Type B pancreatic cell (in vitro differentiated cells): ENCODE measurements at regions not wholly inside any gene's neighbourhood (a gene's known extent, or its start where the extent isn't known, plus 50 kb on each side); places are given as distances from the start of the nearest gene placed in this dataset.
"Not testable (repeated sequence)": the region's sequence is repeated elsewhere in the genome, so short reads cannot be mapped to it uniquely, and the experiment has no call there.

Experiments used
- DNase-seq: peaks from one replicate; pipeline ENCODE4 v3.0.0; 2021; ENCODE audit warnings: mixed read lengths; ENCODE audit not compliant: unreplicated experiment; ENCODE audit errors: extremely low spot score
- H3K27ac Mint-ChIP-seq: 2 replicates; pipeline ENCODE4 v1.8.0; 2021; ENCODE audit warnings: mild to moderate bottlenecking, mixed read lengths
- H3K27me3 Mint-ChIP-seq: 2 replicates; pipeline ENCODE4 v1.8.0; 2021; ENCODE audit warnings: mixed read lengths
- H3K36me3 Mint-ChIP-seq: 2 replicates; pipeline ENCODE4 v1.8.0; 2021; ENCODE audit warnings: mixed read lengths
- H3K4me1 Mint-ChIP-seq: one replicate; pipeline ENCODE4 v1.8.0; 2021; ENCODE audit warnings: mixed read lengths; ENCODE audit not compliant: unreplicated experiment
- H3K4me3 Mint-ChIP-seq: 2 replicates; pipeline ENCODE4 v1.8.0; 2021; ENCODE audit warnings: mild to moderate bottlenecking, mixed read lengths
- H3K9me3 Mint-ChIP-seq: 2 replicates; pipeline ENCODE4 v1.8.0; 2021; ENCODE audit warnings: mixed read lengths
- TF ChIP-seq, protein P1 (sequence below): fragments of 200-600 bp; sonication (generic); conservative IDR thresholded peaks from 2 replicates; pipeline ENCODE4 v1.5.0; 2021; ENCODE audit warnings: antibody characterized with exemption, mild to moderate bottlenecking

DNA sequence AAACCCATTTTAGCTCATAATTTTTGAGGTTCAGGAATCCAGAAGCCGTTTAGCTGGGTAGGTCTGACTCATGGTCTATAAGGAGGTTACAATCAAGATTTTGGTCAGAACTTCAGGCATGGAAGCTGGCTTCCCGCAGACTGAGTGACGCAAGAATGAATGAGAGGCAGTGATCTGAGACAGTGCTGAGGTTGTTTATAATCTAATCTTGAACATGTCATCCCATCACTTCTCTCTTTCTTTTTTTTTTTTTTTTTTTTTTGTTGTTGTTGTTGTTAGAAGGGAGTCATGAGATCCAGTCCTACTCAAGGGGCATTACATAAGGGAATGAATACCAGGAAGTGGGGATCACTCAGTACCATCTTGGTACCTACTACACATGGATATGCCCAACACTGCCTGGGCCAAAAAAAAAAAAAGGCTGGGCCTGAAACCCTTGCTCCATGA, 217.4 kb downstream of the DLEU7 start:
- H3K27ac Mint-ChIP-seq = no peak overlapping the region
- no peak overlapping the region for H3K4me3 Mint-ChIP-seq
- no peaks in the 10 kb centered on the region for H3K36me3 Mint-ChIP-seq
- H3K9me3 Mint-ChIP-seq = no peaks in the 10 kb centered on the region
- H3K27me3 Mint-ChIP-seq = no peaks in the 10 kb centered on the region
- no peak for DNase-seq
- TF ChIP-seq, protein P1, sequence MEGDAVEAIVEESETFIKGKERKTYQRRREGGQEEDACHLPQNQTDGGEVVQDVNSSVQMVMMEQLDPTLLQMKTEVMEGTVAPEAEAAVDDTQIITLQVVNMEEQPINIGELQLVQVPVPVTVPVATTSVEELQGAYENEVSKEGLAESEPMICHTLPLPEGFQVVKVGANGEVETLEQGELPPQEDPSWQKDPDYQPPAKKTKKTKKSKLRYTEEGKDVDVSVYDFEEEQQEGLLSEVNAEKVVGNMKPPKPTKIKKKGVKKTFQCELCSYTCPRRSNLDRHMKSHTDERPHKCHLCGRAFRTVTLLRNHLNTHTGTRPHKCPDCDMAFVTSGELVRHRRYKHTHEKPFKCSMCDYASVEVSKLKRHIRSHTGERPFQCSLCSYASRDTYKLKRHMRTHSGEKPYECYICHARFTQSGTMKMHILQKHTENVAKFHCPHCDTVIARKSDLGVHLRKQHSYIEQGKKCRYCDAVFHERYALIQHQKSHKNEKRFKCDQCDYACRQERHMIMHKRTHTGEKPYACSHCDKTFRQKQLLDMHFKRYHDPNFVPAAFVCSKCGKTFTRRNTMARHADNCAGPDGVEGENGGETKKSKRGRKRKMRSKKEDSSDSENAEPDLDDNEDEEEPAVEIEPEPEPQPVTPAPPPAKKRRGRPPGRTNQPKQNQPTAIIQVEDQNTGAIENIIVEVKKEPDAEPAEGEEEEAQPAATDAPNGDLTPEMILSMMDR = no peak
- peaks cover 6% of the 10 kb centered on the region for H3K4me1 Mint-ChIP-seq

DNA sequence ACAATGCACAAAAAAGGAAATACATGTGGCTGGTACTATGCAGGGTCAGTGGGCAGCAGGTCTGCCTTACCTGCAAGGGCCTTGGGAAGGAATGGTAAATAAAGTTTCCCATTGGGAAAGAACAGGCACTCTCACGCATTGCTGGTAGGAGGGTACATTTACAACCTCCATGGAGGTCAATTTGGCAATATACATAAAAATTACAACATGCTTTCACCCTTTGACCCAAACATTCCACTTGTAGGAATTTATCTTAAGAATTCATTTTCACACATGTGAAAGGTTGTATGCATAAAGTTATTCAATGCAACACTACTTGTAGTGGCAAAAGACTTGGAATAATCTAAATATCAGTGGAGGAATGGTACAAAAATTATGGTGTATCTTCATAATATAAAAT, 216.4 kb downstream of the DLEU7 start:
- TF ChIP-seq, protein P1 = no peak
- Mint-ChIP-seq H3K27me3 (no peaks in the 10 kb centered on the region), H3K36me3 (no peaks in the 10 kb centered on the region), H3K9me3 (no peaks in the 10 kb centered on the region), H3K4me3 (no peak overlapping the region), H3K4me1 (peaks cover 6% of the 10 kb centered on the region), H3K27ac (no peak overlapping the region)
- DNase-seq = no peak

DNA sequence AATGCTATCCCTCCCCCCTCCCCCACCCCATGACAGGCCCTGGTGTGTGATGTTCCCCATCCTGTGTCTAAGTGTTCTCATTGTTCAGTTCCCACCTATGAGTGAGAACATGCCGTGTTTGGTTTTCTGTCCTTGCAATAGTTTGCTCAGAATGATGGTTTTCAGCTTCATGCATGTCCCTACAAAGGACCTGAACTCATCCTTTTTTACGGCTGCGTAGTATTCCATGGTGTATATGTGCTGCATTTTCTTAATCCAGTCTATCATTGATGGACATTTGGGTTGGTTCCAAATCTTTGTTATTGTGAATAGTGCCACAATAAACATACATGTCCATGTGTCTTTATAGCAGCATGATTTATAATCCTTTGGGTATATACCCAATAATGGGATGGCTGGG, 215.0 kb downstream of the DLEU7 start:
- not testable (repeated sequence) for H3K27ac Mint-ChIP-seq, H3K4me3 Mint-ChIP-seq, H3K9me3 Mint-ChIP-seq, H3K36me3 Mint-ChIP-seq, H3K27me3 Mint-ChIP-seq, DNase-seq, H3K4me1 Mint-ChIP-seq

GRCh38 chr13:50629497-50629896, 214.0 kb downstream of the DLEU7 start:
- TF ChIP-seq, protein P1 = no peak
- Mint-ChIP-seq H3K27ac (no peak overlapping the region), H3K4me1 (peaks cover 6% of the 10 kb centered on the region), H3K27me3 (no peaks in the 10 kb centered on the region), H3K9me3 (no peaks in the 10 kb centered on the region), H3K4me3 (no peak overlapping the region), H3K36me3 (no peaks in the 10 kb centered on the region)
- DNase-seq = no peak

DNA sequence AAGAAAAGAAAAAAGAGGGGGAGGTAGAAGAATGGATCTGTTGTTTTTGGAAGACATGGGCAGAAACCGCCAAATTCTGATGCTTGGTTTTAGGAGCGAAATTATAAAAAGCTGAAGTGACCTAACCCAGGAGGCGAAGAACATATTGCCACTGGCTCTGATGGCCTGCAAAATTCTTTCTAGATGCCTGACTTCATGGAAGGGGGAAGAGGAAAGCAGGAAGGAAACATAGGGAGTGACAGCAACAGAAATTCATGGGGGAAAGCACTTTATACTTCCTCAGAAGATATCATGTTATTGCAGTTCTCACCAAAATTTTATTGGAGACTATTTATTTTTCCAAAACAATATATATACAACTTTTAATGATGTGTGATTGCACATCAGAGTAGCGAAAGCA, 213.5 kb downstream of the DLEU7 start:
- Mint-ChIP-seq H3K36me3 (no peaks in the 10 kb centered on the region), H3K4me3 (no peak overlapping the region), H3K27me3 (no peaks in the 10 kb centered on the region), H3K27ac (no peak overlapping the region), H3K4me1 (peaks cover 6% of the 10 kb centered on the region), H3K9me3 (no peaks in the 10 kb centered on the region)
- TF ChIP-seq, protein P1 = no peak
- no peak for DNase-seq

- TF ChIP-seq, protein P1 = no peak
- no peak overlapping the region for H3K4me3 Mint-ChIP-seq
- no peaks in the 10 kb centered on the region for H3K9me3 Mint-ChIP-seq
- H3K27ac Mint-ChIP-seq = no peak overlapping the region
- H3K36me3 Mint-ChIP-seq = no peaks in the 10 kb centered on the region
- no peak for DNase-seq
- no peaks in the 10 kb centered on the region for H3K27me3 Mint-ChIP-seq
- H3K4me1 Mint-ChIP-seq = peaks cover 15% of the 10 kb centered on the region
Observed at GRCh38 chr13:50631041-50631440, 212.5 kb downstream of the DLEU7 start.
